HG03108 (cell line): ENCODE measurements at regions not wholly inside any gene's neighbourhood (a gene's known extent, or its start where the extent isn't known, plus 50 kb on each side); places are given as distances from the start of the nearest gene placed in this dataset.

Experiments
- ATAC-seq: cut with Tn5 transposase; IDR thresholded peaks from one replicate; pipeline ENCODE4 v1.9.1; 2021; ENCODE audit warnings: moderate library complexity; ENCODE audit not compliant: unreplicated experiment

DNA sequence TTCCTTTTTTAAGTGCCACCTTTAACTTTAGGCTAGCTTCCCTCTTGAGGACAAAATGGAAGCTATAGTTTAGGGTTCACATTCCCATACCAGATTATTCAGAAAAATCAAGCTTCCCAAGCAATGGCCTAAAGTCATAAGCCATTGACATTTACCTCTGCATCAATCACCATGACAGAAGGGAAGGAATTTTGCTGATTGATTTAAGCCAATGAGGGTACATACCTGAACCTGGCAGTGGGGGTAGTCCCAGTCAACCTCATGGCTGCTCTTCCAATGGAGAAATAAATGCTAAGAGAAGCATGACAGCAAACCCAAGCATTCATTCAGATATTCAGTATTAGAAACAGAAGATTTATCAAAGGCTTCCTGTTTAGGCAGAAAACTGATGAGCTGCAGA is 128.4 kb upstream of the CREB1 start:
- no peak for ATAC-seq

DNA sequence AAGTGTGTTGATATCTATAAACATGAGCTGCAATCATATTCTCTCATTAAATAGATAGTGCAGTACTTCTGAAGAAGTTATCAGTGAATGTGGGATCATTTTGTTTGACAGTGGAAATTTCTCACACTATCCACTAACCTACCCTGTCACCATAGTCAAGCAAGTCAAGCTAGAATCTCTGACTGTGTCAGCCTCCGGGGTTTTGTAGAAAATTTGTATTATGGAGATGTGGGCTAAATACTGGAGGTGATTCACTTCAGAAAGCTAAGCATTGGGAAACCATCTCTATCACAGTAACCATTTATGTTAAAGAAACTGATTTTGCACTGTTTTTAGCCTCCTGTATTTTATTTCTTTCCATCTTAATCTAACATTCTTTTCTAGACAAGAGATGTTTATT is 126.6 kb upstream of the CREB1 start:
- no peak for ATAC-seq

DNA sequence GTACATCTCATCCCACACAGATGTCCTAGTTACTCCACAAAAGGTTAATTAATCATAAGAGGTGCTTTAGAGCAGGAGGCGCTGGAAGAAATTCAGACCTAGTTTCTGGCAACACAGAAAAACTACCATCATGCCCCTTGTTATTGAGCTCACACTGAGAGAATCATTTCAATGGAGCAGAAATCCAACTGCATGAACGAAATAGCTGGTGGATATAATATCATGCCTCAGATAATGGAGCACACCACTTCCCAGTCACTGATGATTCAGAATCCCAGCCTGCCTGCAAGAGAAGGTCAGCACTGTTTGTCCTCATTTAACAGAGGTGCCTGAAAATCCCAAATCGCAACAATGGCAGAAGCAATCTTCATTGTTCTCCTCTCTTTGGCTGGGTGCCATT is 125.8 kb upstream of the CREB1 start:
- no peak for ATAC-seq

DNA sequence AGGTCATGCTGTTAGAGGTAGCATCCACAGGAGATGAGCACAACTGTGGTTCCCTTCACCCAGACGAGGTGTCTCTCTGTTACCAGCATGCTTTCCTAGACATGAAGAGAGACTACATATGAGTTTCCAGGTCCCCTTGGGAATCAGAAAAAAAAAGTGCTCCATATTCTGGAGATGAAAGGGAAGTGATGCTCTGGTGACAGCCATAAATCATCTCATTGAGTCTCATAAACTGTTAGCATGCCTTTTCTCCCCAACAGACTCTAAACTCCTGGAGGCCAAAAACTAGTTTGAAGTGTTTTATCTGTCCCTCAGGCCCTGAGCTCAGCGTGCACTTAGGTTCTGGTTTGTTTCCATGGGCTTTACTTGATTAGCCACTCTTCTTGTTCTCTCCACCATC is 124.6 kb upstream of the CREB1 start:
- ATAC-seq = no peak

DNA sequence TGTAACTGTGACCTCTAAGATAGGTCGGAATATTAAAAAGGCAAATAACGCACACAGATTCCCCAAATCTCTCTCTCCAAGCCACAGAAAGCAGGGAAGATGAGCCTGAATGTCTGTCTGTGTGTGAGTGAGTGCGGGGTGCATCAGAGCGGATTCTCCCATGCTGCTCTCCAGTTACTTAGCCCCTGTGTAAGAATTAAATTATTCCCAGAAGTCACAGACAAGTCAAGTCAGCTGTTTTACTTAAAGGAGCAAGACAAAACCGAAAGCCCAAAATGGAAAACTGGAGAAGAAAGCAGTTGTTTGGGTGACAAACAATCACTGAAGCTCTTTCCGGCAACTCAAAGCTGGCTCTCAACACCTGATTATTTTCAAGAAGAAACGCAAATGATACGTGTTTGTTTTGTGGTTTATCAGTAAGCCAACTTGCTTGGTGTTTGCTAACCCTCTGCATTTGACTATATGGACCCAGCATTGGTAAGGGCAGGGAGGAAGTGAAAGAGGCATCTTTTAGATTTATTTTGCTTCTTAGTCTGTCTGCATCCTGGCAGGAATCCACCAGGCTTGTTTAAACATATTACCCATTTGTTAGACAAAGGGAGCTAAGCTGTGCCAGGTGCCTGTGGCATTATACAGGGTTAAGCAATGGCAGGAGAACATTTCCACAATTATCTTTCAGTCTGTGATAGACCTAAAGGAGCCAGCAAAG is 121.5 kb upstream of the CREB1 start:
- ATAC-seq = peak; percentile 88

DNA sequence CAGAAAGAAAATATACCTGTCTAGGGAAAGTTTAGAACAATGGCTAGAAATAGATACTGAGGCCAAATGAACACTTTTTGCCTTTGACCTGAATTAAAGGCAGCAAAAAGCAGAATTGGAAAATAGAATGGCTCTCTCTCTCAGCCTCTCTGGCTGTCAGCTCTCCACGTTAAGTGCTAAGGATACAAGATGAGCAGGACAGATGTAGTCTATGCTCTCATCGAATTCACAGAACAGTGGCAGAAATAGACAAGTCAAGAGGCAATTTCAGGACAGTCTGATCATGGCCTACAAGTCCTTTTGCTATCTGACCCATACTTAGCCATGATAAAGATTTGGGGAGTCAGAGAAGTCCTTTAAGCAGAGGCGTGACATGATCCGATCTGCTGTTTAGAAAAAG is 120.2 kb upstream of the CREB1 start:
- no peak for ATAC-seq

DNA sequence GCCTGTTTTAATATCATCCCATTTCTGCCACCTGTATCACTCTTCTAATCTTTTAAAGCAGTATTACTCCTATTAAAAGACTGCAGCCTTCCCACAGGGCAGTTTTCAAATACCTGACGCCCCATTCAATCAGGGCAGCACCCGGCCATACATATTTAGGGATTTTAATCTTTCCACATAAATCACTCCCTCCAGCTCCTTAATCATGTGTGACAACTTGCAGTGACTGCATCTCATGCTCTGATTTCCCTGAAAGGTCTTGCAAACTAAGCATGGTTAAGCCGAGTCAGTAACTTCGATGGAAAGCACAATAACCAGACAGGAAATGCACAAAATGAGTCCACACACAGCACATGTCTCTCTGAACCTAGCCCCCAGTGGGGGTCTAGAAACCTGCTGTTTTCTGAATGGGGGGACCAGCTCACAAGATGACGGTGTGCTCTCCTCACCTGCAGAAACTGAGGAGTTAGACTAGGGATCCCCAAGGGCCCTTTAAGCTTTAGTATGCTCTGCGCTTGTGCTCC is 116.9 kb upstream of the CREB1 start:
- no peak for ATAC-seq

DNA sequence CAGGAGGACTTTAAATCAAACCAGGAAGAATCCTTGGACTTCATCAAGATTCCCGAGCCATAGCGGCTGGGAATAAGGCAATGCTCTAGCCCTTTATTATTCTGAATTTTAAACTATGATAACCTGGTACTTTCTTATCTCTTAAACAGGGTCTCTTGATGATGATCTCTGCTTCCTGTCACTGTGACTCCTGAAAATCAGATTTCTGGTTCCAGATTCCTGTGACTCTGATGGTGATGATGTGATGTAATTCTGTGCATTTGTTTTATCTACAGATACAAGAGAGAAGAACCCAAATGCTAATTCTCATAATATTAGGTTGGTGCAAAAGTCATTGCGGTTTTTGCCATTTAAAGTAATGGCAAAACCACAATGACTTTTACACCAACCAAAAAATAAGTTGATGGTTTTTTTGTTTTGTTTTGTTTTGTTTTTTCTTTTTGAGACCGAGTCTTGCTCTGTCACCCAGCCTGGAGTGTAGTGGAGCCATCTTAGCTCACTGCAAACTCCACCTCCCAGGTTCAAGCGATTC is 116.3 kb upstream of the CREB1 start:
- no peak for ATAC-seq

DNA sequence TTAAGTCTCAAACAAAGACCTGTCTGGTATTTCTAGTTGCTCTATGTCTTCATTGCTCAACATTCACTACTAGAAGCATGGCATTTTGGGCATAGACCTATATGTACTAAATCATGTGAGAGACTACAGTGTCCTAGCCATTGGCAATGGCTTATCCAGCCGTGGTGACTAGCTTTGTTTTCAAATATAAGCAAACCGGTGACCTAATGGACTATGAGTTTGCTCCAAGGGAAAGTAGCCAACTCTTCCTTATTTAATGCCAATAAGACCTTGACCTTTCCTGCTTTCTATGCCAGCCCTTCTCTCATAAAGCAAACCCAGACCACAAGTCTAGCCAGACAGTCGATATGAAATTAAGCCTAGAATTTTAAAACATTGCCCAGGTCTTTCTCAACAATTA is 113.7 kb upstream of the CREB1 start:
- no peak for ATAC-seq

DNA sequence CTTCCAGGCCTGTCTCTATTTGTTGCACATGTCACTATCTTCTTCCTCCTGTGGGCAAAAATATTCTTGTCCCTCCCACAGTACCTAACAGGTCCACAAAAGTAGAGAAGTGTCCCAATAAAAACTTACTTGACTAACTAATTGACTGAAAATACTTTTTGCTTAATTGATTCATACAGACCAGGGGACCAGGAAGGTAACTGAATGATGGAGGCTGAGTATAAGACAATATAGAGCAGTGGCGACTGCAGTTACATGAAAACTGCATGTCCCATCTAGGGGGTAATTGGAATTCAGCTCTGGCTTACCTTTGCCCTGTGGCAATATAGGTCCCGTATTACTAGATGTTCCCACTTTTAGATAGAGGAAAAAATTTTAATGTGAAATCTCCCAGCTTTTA is 112.9 kb upstream of the CREB1 start:
- no peak for ATAC-seq

DNA sequence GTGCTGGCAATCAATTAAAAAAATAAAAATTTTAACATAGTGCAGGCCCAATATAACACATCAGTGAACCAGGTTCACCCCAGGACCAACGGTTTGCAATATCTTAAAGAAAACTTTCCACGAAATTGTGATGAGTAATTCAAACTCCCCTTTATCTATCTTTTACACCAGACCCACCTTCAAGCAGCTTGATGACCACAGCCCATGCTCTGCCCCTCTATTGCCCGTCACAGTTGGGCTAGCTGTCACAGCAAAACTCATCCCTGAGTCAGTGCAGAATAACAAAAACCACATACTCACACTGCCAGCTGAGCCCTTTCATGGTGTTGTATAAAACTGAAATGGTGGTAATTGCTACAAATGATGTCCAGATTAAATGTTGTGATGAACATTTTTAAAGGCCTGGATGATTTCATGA is 112.5 kb upstream of the CREB1 start:
- no peak for ATAC-seq

DNA sequence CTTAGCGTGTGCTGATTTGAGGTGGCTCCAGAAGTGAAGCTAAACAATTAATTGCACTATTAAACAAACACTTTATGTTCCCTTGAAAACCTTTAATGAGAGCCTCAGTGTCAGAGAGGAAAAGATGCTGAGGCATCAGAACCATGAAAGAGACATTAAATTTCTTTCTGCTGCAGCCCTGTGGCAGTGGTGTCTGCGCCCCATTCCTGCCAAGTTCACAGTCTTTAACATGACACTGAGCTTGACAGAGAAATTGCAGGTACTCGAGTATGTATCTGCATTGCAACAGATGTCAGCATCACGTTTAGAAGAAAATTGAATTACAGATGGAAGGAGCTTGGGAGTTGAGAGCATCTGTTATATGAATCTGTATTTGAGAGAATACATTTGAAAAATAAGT is 111.3 kb upstream of the CREB1 start:
- ATAC-seq = no peak

DNA sequence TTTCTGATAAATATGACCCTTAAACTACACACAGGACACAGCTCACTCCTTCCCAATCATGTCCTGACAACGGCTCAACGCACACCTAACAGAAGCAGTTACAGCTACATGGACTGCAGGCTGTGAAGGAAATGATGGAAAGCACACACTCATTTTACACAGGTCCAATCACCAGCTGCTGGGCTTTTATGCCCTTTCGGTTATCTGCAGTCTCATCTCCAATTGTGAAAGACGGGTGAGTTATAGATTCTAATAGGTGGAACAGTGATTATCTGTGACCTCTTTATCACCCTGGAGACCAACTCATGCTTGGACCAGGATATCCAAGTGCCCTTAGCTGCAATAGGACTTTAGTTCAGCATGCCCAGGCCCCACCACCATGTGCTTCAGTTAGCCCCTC is 110.4 kb upstream of the CREB1 start:
- no peak for ATAC-seq

DNA sequence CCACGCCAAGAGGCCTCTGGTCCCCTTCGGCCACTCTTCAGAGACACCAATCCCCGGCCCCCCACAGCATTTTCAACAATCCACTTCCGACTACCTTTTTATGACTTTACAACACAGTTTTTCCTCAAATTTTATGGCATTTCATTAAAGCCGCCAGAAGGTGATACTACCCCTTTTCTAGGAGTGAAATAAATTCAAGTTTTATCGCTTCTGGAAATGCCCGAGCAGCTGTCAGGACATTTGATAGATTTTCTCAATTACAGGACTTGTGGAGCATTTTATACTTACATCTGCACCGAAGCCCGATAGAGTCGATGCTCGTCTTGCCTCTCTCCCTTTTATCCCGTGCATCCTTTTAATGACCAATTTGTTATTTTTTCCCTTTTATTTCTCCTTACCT is 108.1 kb upstream of the CREB1 start:
- no peak for ATAC-seq

DNA sequence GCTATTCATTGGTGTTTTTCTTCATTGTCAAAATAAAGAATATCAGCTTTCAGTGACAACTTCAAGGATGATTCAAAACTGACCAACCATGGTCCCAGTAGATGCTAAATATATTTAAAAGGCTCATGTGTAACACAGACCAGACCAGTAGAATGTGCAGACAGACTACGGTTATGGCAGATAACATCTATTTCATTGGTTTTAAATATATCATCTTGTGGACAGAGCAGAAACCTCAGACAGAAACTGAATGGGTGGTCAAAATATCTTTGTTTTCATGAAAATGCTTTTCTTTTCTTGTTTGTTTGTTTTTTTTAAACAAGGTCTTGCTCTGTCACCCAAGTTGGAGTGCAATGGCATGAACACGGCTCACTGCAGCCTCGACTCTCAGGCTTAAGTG is 107.4 kb upstream of the CREB1 start:
- ATAC-seq = no peak

DNA sequence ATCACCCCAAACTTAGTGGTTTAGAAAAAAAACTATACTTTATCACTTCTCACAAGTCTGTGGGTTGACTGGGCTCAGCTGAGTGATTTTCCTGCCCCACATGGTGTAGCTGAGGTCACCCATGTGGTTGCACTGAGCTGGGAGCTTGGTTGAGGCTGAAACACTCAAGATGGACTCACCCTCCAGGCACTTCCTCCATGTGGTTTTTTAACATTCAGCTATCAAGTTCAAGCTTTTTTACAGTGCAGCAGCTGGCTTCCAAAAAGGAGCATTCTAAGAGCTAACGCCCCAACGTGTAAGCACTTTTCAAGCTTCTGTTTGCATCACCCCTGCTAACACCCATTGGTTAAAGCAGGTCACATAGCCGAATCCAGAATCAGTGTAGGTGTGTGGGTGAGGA is 105.9 kb upstream of the CREB1 start:
- ATAC-seq = peak; percentile 88

DNA sequence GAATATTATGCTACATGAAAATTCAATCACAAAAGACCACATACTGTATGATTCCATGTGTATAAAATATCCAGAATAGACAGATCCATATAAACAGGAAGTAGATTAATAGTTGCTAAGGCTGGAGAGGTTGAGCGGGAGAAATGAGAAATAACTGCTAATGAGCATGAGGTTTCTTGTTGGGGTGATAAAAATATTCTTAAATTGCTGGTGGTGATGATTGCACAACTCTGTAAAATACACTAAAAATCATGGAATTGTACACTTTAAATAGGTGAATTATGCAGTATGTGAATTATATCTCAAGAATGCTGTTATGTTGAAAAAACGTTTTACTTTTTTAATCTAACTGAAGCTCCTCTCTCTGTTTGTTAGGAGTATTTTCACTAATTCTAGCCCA is 101.8 kb upstream of the CREB1 start:
- no peak for ATAC-seq

DNA sequence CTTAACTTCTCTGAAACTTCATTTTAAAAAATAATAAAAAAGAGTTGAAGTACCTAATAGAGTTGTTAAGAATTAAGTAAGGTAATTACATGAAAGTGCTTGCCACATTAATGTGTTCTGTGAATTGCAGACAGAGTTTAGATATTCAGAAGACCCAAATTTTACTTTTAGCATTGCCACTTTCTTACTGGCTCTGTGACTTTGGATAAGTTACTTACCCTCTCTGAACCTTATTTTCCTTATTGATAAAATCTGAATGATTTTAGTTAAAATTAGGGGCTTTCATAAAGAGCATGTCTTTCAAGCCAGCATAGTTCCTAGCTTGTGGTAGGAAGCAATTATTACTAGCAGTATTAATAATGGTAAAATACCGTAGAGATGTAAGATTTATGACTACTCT is 101.2 kb upstream of the CREB1 start:
- no peak for ATAC-seq

DNA sequence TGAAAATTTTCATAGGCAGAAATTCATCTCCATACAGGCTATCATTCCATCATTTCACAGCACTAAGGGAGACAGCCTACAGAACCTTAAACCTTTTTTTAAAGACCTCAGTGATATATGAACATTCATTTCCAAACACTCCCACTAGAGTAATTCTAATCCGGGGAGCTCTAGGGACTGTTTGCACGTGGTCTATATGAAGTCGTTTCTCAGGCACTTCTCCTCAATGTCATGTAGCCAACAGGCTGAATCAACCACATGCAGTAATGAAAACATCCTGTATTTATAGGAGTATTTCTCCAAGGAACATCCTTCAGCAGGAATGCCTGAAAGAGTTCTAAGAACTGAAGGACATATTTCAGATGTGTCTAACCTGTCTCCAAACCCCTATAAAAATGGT is 97.3 kb upstream of the CREB1 start:
- no peak for ATAC-seq

DNA sequence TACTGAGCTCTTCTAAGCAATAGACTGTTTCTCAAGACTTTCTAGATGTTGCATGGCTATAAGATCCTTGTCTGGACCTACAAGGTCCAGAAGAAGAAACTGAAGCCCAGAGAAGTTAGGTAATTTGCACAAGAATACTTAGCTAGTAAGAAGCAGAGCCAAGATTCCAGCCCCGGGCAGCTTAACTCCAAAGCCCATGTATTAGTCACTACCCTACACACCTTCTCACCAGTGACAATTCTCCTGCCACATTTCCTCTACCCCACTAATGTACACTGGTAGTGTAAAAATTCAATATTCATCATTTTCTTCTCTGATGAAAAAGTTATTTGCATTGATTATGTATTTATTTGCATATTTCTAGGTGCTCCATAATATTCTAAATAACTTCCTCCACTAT is 95.5 kb upstream of the CREB1 start:
- ATAC-seq = no peak

DNA sequence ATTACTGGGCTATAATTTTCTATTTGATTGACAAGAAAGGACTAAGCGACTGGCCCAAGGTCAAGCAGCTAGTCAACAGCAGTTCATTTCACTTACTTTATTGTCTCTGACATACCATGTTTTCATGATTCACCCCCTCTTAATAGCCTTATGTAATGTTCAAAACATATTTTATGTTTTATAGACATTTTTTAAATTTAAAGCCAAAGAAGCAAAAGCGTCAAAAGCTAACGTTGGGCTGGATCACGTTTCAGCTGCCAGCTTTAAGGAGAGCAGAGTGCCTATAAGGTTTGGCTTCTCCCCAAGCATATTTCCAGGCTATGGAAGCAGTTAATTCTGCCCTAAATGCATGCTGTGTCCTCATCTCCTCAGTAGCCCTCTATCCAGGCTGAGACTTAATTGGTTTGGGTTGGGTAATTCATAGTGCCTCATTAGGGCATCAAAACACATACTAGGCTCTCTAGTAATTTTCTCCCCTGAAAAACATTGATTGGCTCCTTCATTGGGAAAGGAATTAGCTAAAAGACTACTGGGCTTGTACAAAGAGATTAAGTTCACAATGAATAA is 94.8 kb upstream of the CREB1 start:
- no peak for ATAC-seq

DNA sequence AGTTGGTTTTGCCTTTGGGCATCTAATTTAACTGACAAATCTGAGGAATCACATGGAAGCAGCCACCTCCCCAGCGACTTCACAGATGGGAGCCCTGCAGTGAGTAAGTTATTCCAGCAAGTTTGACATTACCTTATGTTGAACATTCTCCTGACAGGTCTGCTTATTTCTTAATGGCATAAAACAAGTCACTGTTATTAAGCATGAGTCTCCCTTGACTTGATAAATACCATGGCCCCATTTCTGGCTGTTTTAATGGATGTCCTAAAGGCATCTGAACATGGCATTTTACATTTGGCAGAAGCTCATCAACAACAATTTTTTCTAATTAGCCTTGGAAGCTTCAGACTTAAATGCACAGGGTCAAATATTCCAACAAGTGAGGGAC is 92.6 kb upstream of the CREB1 start:
- ATAC-seq = no peak
